Ishikawa (cell line): ENCODE measurements at regions not wholly inside any gene's neighbourhood (a gene's known extent, or its start where the extent isn't known, plus 50 kb on each side); places are given as distances from the start of the nearest gene placed in this dataset.

Experiments
- CEBPB ChIP-seq: IDR thresholded peaks from 2 replicates; pipeline ENCODE4 v1.6.1; 2012
- CREB1 ChIP-seq: IDR thresholded peaks from 2 replicates; pipeline ENCODE4 v1.6.1; 2012; ENCODE audit warnings: low read depth
- EGR1 ChIP-seq: IDR thresholded peaks from 2 replicates; pipeline ENCODE4 v1.6.1; 2012
- EP300 ChIP-seq: IDR thresholded peaks from 2 replicates; pipeline ENCODE4 v1.6.1; 2012; ENCODE audit warnings: borderline replicate concordance
- FOXM1 ChIP-seq: IDR thresholded peaks from 2 replicates; pipeline ENCODE4 v1.6.1; 2012; ENCODE audit warnings: low read depth, borderline replicate concordance
- NFIC ChIP-seq: IDR thresholded peaks from 2 replicates; pipeline ENCODE4 v1.6.1; 2012
- RAD21 ChIP-seq: IDR thresholded peaks from 2 replicates; pipeline ENCODE4 v1.6.1; 2012; ENCODE audit warnings: low read depth
- TAF1 ChIP-seq: IDR thresholded peaks from 2 replicates; pipeline ENCODE4 v1.6.1; 2012; ENCODE audit warnings: low read depth, mild to moderate bottlenecking
- TCF12 ChIP-seq: IDR thresholded peaks from 2 replicates; pipeline ENCODE4 v1.6.1; 2012; ENCODE audit warnings: low read depth
- TEAD4 ChIP-seq: IDR thresholded peaks from 2 replicates; pipeline ENCODE4 v1.6.1; 2012
- YY1 ChIP-seq: IDR thresholded peaks from 2 replicates; pipeline ENCODE4 v1.6.1; 2012; ENCODE audit warnings: low read depth
- ZBTB7A ChIP-seq: IDR thresholded peaks from 2 replicates; pipeline ENCODE4 v1.6.1; 2012; ENCODE audit warnings: low read depth
- TF ChIP-seq, protein P1 (sequence below): IDR thresholded peaks from 2 replicates; pipeline ENCODE4 v1.6.1; 2012
- TF ChIP-seq, protein P2 (sequence below): IDR thresholded peaks from 2 replicates; pipeline ENCODE4 v1.6.1; 2012; ENCODE audit warnings: low read depth, mild to moderate bottlenecking
- TF ChIP-seq, protein P3 (sequence below): IDR thresholded peaks from 2 replicates; pipeline ENCODE4 v1.6.1; 2012

- TF ChIP-seq FOXM1 (no peak), TAF1 (no peak), EP300 (no peak), YY1 (no peak), CREB1 (no peak), TCF12 (no peak), EGR1 (no peak), NFIC (no peak), TEAD4 (no peak), CEBPB (no peak), RAD21 (no peak), ZBTB7A (no peak)
- TF ChIP-seq, protein P1, sequence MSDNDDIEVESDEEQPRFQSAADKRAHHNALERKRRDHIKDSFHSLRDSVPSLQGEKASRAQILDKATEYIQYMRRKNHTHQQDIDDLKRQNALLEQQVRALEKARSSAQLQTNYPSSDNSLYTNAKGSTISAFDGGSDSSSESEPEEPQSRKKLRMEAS = no peak
- TF ChIP-seq, protein P2, sequence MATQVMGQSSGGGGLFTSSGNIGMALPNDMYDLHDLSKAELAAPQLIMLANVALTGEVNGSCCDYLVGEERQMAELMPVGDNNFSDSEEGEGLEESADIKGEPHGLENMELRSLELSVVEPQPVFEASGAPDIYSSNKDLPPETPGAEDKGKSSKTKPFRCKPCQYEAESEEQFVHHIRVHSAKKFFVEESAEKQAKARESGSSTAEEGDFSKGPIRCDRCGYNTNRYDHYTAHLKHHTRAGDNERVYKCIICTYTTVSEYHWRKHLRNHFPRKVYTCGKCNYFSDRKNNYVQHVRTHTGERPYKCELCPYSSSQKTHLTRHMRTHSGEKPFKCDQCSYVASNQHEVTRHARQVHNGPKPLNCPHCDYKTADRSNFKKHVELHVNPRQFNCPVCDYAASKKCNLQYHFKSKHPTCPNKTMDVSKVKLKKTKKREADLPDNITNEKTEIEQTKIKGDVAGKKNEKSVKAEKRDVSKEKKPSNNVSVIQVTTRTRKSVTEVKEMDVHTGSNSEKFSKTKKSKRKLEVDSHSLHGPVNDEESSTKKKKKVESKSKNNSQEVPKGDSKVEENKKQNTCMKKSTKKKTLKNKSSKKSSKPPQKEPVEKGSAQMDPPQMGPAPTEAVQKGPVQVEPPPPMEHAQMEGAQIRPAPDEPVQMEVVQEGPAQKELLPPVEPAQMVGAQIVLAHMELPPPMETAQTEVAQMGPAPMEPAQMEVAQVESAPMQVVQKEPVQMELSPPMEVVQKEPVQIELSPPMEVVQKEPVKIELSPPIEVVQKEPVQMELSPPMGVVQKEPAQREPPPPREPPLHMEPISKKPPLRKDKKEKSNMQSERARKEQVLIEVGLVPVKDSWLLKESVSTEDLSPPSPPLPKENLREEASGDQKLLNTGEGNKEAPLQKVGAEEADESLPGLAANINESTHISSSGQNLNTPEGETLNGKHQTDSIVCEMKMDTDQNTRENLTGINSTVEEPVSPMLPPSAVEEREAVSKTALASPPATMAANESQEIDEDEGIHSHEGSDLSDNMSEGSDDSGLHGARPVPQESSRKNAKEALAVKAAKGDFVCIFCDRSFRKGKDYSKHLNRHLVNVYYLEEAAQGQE = no peak
- TF ChIP-seq, protein P3, sequence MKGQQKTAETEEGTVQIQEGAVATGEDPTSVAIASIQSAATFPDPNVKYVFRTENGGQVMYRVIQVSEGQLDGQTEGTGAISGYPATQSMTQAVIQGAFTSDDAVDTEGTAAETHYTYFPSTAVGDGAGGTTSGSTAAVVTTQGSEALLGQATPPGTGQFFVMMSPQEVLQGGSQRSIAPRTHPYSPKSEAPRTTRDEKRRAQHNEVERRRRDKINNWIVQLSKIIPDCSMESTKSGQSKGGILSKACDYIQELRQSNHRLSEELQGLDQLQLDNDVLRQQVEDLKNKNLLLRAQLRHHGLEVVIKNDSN = no peak
Measured at GRCh38 chr16:85436636-85437165, 176.4 kb upstream of the GSE1 start.

DNA sequence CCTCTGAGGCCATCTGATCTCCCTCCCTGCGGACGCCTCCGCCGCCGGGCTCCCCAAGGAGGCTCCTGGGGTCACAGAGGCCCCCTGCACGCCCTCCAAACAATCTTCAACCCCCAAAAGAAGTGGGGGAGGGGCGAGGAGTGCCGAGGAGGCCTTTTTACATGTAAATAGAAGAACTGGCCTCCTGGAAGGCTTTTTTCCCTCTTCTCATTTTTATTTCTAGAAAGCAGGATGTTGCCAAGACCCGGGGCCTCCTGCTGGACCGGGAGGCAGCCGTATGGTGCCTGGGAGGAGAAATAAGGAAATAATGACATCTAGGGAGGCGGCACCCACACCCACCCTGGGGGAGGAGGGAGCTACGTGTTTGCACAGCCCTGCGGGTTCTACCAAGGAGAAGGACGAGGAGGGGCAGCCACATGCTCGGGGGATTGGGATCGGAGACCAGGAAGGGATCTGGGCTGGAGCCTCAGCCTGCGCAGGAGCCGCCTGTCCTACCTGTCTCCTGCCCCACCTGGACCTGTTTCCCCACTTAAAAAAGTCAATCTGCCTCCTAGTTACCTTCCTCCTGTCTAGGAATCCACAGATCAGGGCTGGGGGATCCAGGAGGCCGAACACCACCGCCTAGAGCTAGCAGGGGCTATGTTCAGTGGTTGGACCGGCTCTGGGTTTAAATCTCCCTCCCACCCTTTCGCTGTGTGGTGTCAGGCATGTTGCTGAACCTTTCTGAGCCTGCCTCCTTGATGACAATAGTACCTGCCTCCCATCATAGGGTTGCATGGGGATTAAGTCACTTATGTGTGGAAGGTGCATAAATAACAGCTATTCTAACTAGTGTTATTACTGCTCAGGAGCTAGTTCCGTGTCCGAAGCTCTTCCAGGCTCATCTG, 175.7 kb upstream of the GSE1 start:
- TF ChIP-seq EP300 = no peak
- TF ChIP-seq TAF1 = no peak
- no peak for TF ChIP-seq NFIC
- TF ChIP-seq EGR1 = no peak
- no peak for TF ChIP-seq ZBTB7A
- TF ChIP-seq, protein P1 = no peak

- no peak for TF ChIP-seq CREB1
- TF ChIP-seq, protein P2 = no peak
- no peak for TF ChIP-seq ZBTB7A
Measured at GRCh38 chr16:85438981-85439685, 174.0 kb upstream of the GSE1 start.

GRCh38 chr16:85440744-85441143, 172.4 kb upstream of the GSE1 start:
- TF ChIP-seq RAD21 (no peak), EGR1 (no peak), EP300 (no peak), TAF1 (no peak), TCF12 (no peak)
- TF ChIP-seq, protein P1 = no peak
- TF ChIP-seq, protein P2 = no peak
- TF ChIP-seq, protein P3 = no peak
